ENCODE measurements at regions not wholly inside any gene's neighbourhood (a gene's known extent, or its start where the extent isn't known, plus 50 kb on each side); places are given as distances from the start of the nearest gene placed in this dataset.

- TF ChIP-seq ZNF462 (CRISPR knock-in tag; IDR thresholded peaks at IDR 0.05) (no peak), JUNB (IDR thresholded peaks at IDR 0.05; ENCODE audit: unreplicated experiment) (no peak), EZH2phosphoT487 (IDR thresholded peaks at IDR 0.05; ENCODE audit: unreplicated experiment) (no peak), CREB1 (CRISPR knock-in tag; IDR thresholded peaks at IDR 0.05; ENCODE audit: low read depth) (no peak), POLR2AphosphoS5 (IDR thresholded peaks at IDR 0.05; ENCODE audit: low read depth) (no peak)
These were observed 261.1 kb downstream of the MEX3B start (continued) for GRCh38 chr15:81784751-81785150.

- Histone ChIP-seq H3K27ac (ENCODE audit: low read depth) (no peak overlapping the region), H3K79me2 (replicated peaks; ENCODE audit: insufficient read depth) (peaks cover 20% of the 10 kb centered on the region; the same call in 1 of the 2 replicates), H4K20me1 (replicated peaks; ENCODE audit: insufficient read depth) (peaks cover 4% of the 10 kb centered on the region; the same call in 1 of the 2 replicates), H3F3A (replicated peaks; ENCODE audit: low read depth) (no peaks in the 10 kb centered on the region), H3K4me2 (no peak overlapping the region), H3K4me1 (ENCODE audit: insufficient read depth) (peaks cover 6% of the 10 kb centered on the region; the same call in 1 of the 2 replicates), H3K36me3 (ENCODE audit: insufficient read depth) (no peaks in the 10 kb centered on the region), H2AFZ (no peak overlapping the region), H3K4me3 (no peak overlapping the region), H3K27me3 (ENCODE audit: insufficient read depth) (no peaks in the 10 kb centered on the region), H3K9me2 (ENCODE audit: insufficient read depth) (peaks cover 9% of the 10 kb centered on the region; the same call in 1 of the 2 replicates)
- Mint-ChIP-seq H3K4me1 (no peaks in the 10 kb centered on the region), H3K27me3 (ENCODE audit: insufficient read depth, low read depth, poor library complexity) (no peaks in the 10 kb centered on the region), H3K36me3 (ENCODE audit: low read depth) (peaks cover 10% of the 10 kb centered on the region), H3K9me3 (no peaks in the 10 kb centered on the region), H3K4me3 (no peak overlapping the region), H3K27ac (no peak overlapping the region)
- DNase-seq (ENCODE audit: low spot score): no peak
- no peak for ATAC-seq
- no peak for TF ChIP-seq EZH2phosphoT487 (IDR thresholded peaks at IDR 0.05; ENCODE audit: unreplicated experiment)
- TF ChIP-seq POLR2AphosphoS5 (IDR thresholded peaks at IDR 0.05; ENCODE audit: low read depth): no peak
- no peak for TF ChIP-seq STAT1 (IDR thresholded peaks at IDR 0.05; ENCODE audit: unreplicated experiment)
- no peak for TF ChIP-seq REST (IDR thresholded peaks at IDR 0.05; ENCODE audit: unreplicated experiment)
- no peak for TF ChIP-seq ZNF331 (CRISPR knock-in tag; IDR thresholded peaks at IDR 0.05; ENCODE audit: low read depth)
- no peak for TF ChIP-seq NANOG (IDR thresholded peaks at IDR 0.05; ENCODE audit: borderline replicate concordance)
- TF ChIP-seq JUNB (IDR thresholded peaks at IDR 0.05; ENCODE audit: unreplicated experiment): no peak
These were observed 262.2 kb downstream of the MEX3B start for GRCh38 chr15:81783586-81783985.

All from GM23338 (cell line).